HG03159 (cell line): ENCODE measurements at regions not wholly inside any gene's neighbourhood (a gene's known extent, or its start where the extent isn't known, plus 50 kb on each side); places are given as distances from the start of the nearest gene placed in this dataset.
A peak's percentile ranks its signal among the peaks of the same experiment; 100 is the strongest.

Experiments used
- ATAC-seq: cut with Tn5 transposase; IDR thresholded peaks from one replicate; pipeline ENCODE4 v1.9.1; 2021; ENCODE audit warnings: mild to moderate bottlenecking, moderate library complexity; ENCODE audit not compliant: unreplicated experiment

- ATAC-seq, result no peak
These were observed 130.3 kb downstream of the DAD1 start for GRCh38 chr14:22458737-22459136.

DNA sequence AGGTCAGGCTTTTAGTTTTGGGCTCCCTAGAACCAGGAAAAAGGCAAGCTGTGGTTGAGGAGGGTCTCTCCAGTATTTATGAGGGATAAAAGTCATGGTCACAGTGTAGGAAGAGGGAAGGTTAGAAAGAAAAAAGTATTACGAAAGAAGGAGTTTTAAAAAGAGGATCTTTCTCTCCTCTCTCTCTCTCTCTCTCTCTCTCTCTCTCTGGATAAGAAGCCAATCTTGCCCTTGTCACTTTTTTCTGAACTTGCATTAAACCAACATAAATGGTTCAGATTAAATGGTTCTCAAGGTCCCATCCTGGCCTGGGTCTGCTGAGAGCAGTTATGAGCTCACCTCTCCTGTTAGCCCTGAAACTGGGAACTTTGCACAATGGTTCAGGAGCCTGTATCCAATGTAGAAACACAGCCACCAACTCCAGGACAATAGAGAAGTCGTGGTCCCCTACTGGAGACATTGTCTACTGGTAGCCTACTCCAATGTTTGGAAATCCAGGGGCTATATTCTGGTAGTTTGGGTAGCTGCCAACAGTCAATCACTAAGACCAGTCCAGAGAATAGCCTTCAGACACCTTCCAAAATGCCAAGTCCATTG lies 131.9 kb downstream of the DAD1 start:
- ATAC-seq, result no peak

- ATAC-seq, result no peak
These were observed 132.6 kb downstream of the DAD1 start for GRCh38 chr14:22456421-22456820.

DNA sequence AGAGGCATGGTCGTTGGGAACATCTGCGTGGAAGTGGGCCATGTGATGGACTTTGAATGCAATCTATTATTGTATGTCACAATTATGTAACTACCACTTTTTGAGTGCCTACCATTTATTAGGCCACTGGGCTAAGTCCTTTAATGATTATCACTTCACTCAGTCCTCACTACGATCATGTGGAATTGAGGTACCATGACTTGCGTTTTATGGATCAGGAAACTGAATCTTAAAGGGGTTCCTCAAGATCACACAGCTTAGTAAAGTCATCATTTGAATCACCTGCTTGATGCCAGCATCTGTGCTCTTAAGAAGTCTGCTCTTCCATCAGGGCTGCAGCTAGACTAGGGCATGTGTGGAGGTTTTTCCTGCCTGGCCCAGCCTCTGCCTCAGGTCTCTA lies 136.7 kb downstream of the DAD1 start:
- no peak for ATAC-seq

DNA sequence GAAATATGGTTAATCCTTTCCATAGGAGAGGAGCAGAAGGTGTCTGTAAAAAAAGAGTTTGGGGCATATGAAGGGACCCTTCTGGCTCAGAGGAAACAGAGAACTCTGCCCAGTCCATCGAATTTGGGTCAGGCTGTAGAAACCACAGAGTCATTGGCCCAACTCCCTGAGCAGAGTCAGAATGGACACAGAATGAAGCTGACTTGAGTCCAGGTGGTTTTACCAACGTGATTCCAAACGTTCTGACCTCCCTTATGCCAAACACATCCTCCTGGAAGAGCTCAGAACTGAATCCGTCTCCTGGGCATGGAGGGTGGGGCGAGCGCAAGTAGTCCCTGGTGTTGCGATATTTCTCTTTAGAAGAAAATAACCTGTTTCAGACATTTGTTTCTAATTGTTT lies 138.8 kb downstream of the DAD1 start:
- no peak for ATAC-seq

GRCh38 chr14:22449600-22449905 lies 139.5 kb downstream of the DAD1 start:
- ATAC-seq, result no peak

DNA sequence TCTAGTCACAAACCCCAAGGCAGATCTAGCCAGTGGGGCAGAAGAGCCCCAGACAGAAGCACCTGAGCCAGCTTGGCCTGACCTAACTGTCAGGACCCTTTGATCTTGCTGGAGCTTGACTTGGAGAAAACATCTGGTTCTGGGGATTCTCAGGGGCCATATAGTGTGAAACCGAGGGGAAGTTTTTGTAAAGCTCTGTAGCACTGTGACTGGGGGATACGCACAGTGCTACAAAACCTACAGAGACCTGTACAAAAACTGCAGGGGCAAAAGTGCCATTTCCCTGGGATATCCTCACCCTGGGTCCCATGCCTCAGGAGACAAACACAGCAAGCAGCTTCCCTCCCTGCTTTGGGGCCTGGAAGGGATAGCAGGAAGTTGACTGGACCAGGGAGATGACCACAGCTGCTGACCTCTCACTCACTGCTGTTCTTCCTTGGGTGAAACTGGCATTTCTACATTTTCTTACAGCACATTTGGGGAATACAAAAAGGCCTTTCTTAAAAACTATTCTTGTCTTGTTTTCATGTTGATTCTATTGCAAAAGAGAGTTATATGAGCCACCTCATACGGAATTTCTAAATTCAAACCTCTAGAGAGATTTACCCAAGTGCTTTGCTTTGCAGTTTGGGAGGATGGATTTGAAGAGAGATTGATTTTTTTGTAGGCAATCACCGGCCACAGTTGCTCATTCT lies 140.0 kb downstream of the DAD1 start:
- ATAC-seq, result peak; percentile 41

DNA sequence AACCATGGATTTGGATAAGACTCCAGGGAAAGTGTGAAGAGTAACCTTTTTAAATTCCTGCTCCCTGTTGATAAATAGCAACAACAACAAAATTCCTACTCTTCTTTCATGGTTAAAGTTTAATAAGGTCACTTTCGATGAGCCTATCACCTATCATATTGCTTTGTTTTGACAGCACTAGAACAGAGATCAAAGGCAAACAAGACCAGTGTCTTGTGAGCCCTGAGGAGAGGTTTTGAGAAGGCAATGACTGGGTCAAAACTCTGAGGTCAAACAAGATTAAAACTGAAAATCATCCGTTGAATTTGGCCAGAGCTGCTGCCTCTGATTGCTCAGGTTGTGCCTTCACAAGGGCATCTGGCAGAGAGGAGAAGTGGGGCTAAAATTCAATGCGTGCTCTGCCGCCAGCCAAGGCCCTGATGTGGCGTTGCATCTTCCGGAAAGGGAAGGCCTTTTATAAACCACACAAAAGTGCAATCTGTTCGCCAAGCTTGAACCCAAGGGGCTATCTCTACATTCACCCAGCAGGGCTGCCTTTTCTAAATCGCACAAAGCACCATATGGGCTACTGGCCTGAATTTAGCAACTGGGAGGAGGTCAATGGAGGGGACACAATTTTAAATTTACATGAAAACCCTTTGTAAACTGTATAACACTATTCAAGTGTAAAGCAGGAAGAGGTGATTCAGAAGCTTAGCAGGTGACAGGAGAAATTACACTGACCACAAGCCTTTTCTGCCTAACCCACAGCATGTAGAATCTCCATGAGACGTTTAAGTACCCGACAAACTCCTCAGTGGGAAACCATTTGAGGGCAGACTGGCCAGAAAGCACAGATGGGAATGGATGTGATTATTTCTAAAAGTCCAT lies 140.8 kb downstream of the DAD1 start:
- ATAC-seq, result peak; percentile 67

DNA sequence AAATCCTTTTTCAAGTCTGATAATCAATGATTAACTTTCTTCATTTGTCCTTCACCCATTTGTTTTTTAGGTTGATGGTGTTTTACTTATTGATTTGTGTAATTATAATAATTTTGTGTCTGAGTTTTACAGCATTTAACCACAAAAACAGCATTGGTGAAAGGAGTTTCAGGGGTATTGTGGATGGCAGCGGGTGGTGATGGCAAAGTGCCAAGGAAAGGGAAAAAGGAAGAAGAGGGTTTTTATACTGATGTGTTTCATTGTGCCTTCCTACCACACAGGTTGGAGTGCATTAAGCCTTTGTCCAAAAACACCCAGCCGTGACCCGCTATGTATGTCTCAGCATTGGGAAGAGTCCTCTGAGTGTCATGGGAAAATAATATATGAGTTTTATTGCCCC lies 150.3 kb downstream of the DAD1 start:
- ATAC-seq, result no peak

DNA sequence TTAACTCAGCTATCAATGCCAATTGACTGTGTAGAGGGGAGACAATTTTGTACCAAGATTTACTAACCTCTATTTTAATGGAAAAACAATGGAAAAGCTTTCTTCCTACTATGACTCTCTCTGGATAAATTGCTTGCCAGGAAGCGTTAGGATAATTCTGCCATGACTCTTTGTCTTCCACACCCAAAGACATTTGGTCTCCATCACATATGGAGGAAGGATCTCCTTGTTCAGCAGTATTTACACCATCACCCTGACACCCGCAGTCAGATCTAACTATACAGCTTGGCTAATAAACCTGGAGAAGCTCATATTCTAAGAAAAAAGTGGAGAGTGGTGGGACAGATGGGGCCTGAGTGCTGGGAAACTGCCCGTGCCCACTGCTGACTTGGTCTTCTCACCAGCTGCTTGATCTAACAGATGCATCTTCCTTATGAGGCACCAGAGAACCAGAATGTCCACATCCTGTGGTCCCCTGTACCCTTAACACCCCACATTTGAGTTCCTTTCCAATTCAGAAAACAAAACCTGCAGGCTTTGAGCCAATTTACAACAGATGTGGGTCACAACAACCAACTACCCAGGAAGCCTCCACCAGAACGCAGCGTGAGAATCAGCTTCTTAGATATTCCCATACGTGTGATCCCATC lies 154.0 kb downstream of the DAD1 start:
- no peak for ATAC-seq

DNA sequence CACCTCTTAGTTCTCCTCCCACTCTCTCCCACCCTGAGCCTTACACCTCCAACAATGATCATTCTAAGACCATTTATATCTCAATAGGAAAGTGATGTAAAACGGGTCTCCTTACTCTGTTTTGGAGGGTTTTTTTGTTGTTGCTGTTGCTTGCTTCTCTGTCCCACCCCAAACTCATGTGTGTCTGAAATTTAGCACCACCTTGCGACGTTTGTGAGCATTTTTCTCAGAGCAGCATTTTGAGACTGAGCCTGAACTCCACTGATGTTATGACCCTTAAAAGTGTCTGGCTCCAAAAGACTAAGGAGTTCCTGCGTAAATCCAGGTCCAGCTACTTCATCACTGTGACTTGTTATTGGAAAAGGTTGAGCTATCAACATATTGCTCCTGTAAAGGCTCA lies 155.0 kb downstream of the DAD1 start:
- ATAC-seq, result no peak

GRCh38 chr14:22433069-22433468 lies 156.0 kb downstream of the DAD1 start:
- no peak for ATAC-seq

- ATAC-seq, result no peak
These were observed 156.6 kb downstream of the DAD1 start for GRCh38 chr14:22432348-22432976.

DNA sequence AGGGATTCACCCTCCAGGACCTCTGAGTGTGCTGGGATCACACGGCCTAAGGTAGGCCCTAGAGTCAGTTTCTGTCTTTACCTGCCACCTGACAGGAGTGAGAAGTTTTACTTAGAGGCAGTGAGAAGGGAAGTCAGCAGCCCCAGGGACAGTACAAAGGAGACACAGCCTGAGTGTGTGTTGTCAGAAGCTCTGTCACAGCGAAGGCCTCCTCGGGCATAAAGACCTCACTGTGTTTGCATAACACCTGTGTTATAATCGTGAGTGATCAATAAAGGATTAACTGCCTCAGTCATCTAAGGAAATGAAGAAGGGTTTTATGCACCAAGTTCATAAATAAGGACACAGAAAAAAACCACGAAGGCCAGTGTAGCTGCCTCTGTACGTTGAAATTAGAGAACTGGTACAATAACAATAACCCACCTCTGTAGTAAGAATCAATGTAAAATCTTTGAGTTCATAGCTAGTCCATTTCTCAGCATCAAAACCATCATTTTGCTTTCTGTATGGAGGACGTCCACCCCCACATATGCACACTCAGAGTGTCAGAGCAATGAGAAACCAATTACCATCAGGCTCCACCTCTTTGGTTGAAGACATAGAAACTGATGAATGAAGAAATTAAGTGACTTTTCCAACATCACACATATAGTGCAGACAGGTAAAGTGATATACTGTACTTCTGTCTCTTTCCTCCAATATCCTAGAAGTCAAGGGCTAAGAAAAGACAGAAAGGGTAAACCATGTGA lies 159.3 kb downstream of the DAD1 start:
- no peak for ATAC-seq

- ATAC-seq, result no peak
These were observed 160.2 kb downstream of the DAD1 start for GRCh38 chr14:22428700-22429291.

- ATAC-seq, result no peak
These were observed 161.2 kb downstream of the DAD1 start for GRCh38 chr14:22427771-22428231.

- ATAC-seq, result no peak
These were observed 162.3 kb downstream of the DAD1 start for GRCh38 chr14:22426711-22427110.

GRCh38 chr14:22423958-22424357 lies 165.1 kb downstream of the DAD1 start:
- no peak for ATAC-seq

- no peak for ATAC-seq
These were observed 166.8 kb downstream of the DAD1 start for GRCh38 chr14:22422238-22422637.

DNA sequence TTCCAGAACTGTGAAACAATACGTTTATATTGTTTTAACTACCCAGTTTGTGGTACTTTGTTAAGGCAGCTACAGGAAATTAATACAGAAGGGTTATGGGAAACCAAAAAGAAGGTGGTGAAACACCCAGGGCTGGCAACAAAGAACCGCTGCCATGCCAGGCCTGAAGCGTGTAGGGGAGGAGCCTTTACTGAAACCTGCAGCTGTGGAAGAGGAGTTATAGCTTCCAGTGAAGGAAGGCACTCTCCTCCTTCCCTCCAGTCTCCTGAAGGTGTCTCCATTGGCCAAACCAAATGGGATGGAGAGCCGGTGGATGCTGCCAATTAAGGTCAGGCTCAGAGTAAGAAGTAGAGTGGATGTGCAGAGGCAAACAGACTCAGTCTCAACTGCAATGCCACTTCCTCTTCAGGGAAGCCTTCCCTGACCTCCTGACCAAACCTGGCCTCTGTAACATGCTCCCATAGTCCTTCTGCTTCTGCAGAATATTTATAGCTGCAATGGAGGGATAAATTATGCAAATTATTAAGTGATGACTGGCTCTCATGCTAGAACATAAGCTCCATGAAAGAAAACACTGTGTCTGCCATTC lies 168.3 kb downstream of the DAD1 start:
- ATAC-seq, result no peak
